CD4-positive, alpha-beta T cell treated with Interleukin-10 for 1 hour (primary cell): ENCODE measurements at regions not wholly inside any gene's neighbourhood (a gene's known extent, or its start where the extent isn't known, plus 50 kb on each side); places are given as distances from the start of the nearest gene placed in this dataset.
"Not testable (repeated sequence)": the region's sequence is repeated elsewhere in the genome, so short reads cannot be mapped to it uniquely, and the experiment has no call there.

Experiments used
- DNase-seq: peaks from one replicate; pipeline ENCODE4 v3.0.0-alpha.2; 2020

GRCh38 chr1:197985351-197985750, 68.2 kb downstream of the LHX9 start:
- no peak for DNase-seq

DNA sequence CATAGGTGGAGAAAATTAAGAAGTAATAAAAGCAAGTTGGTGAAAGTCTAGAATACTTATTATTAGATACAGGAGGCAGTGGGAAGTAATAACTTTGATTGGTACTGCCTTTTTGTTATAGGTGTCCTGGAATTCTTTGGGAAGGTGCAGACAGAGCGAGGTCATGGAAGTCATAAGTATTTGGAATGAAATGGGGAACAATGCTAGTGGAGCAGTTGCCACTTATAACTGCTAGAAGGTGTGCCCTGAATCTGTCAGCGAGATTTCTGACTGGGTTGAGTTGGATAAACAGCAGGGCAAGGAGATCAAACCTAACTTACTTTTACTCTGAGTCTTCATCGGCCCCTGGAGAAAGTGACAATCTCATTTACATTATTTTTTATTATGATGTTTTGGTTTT, 69.6 kb downstream of the LHX9 start:
- no peak for DNase-seq

GRCh38 chr1:197987294-197987693, 70.1 kb downstream of the LHX9 start:
- no peak for DNase-seq

DNA sequence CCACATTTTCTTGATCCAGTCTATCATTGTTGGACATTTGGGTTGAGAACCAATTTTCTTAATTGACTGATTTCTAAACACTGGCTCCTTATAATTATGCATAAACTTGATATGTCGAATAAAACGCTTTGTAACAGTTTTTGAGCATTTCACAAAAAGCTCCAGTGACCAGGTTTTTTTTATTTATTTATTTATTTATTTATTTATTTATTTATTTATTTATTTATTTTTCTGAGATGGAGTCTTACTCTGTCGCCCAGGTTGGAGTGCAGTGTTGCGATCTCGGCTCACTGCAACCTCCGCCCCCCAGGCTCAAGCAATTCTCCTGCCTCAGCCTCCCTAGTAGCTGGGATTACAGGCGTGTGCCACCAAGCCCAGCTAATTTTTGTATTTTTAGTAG, 71.4 kb downstream of the LHX9 start:
- DNase-seq, result not testable (repeated sequence)

DNA sequence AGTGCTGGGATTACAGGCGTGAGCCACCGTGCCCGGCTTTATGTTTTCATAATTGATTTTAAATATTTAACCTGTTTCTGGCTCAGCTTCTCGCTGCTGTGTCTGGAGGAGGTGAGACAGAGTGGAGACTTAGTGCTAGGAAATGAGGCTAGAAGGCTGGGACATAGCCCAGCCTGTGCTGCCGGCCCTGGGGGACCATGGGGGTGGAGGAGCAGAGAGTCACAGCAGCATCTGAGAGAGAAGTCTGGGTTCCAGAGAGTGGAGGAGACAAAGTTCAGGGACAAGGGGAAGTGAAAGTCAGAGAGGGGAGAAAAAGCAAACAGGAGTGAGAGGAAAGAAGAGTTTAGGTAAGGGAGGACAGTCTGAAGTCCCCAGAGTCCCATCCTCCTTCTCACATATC, 71.9 kb downstream of the LHX9 start:
- no peak for DNase-seq

DNA sequence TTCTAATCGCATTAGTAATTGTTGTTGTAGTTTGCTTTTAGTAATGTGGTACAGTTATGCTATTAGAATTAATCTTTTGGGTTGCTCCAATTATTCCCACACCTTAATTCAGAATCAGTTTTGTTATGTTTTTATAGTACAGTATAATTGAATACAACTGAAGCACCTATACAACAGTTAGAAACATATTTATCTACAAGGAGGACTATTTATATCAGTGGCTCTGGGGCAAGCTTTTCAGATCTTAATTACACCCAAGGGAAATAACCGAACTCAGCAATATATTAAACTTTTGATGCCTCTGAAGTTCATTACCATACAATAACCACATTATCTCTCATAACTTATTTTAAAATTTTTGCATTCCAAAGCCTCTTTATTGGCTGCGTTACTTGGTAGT, 74.4 kb downstream of the LHX9 start:
- DNase-seq, result no peak

- DNase-seq, result no peak
These were observed 77.8 kb downstream of the LHX9 start for GRCh38 chr1:197994907-197995407.

DNA sequence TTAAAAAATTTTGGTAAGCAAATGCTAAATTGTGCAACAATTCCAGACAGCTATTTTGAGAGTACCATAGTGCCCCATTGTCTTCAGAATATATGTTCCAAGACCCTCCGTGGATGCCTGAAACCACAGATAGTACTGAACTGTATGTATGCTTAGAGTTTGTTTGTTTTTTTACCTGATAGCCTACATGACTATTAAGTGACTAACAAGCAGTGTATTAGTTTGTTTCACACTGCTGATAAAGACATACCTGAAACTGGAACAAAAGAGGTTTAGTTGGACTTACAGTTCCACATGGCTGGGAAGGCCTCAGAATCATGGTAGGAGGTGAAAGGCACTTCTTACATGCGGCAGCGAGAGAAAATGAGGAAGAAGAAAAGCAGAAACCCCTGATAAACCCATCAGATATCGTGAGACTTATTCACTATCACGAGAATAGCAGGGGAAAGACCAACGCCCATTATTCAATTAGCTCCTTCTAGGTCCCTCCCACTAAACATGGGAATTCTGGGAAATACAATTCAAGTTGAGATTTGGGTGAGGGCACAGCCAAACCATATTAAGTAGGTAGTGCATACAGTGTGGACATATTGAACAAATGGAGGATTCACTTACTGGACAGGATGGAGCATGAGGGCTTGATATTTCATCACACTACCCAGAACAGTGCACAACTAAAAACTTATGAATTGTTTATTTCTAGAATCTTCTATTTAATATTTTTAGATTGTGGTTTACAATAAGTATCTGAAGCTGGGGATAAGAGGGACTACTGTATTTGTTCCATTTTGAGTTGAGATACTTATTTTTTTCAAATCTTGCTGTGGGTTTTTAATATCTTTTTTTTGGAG, 78.5 kb downstream of the LHX9 start:
- DNase-seq, result no peak

GRCh38 chr1:197996259-197996512, 79.0 kb downstream of the LHX9 start:
- DNase-seq, result not testable (repeated sequence)

GRCh38 chr1:197998110-197998509, 80.9 kb downstream of the LHX9 start:
- no peak for DNase-seq

DNA sequence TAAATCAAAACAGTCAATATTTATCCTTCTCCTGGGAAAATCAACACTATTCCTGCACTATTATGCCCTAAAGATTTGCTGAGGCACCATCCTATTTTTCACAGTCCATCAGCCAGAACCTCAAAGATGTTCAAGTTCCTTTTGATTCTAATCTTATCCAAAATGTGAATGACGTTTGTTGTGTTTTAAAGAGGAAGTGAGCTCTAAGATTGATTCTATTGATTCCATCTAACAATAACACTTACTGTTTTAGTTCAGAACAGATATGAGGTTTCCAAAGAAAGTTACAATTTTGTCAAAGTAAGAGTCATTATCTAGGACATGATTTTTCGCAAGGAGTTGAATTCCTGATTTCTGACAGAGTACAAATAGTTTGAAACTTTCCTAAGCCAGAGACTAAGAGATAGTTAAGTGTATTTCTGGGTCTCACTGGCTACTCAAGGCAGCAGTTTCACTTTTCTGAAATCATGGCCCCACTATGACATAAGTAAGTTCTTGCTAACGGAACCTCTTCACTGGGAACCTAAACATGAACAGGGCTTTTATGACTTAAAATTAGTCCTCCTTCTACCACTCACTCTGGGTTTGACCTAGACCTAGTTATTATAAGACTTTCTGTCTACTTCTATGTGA, 84.7 kb downstream of the LHX9 start:
- DNase-seq, result no peak

DNA sequence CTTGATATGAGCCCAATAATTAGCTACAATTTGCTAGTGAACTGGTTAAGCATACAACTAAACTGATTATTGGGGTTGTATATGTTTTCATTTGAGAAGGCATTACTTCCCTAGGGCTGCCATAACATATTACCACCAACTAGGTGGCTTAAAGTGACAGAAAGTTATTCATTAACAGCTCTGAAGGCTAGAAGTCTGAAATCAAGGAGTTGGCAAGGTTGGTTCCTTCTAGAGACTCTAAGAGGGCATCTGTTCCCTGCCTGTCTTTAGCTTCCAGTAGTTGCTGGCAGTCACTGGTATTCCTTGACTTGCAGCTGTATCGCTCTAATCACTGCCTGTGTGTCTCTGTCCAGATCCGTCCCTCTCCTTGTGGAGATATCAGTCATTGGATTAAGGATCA, 86.3 kb downstream of the LHX9 start:
- no peak for DNase-seq

- no peak for DNase-seq
These were observed 89.8 kb downstream of the LHX9 start for GRCh38 chr1:198007011-198007410.

GRCh38 chr1:198007687-198008607, 90.8 kb downstream of the LHX9 start:
- DNase-seq, result no peak

GRCh38 chr1:198014355-198014754, 97.2 kb downstream of the LHX9 start:
- DNase-seq, result no peak

- DNase-seq, result no peak
These were observed 98.1 kb downstream of the LHX9 start for GRCh38 chr1:198015309-198015708.

DNA sequence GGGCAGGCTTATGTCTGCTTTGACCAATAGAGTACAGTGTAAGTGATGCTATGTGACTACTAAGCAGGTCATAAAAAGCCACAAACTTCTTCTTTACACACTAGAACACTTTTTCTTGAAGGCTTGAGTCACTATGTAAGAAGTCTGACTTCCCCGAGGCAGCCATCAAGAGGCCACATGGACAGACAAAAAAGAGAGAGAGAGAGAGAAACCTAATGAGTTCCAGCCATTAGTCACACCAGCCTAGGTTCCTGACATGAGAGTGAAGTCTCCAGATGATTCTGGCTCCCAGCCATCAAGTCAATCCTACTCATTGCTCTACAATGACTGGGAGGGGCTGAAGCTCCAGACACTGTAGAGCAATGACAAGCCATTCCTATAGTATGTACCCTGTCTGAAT, 101.4 kb downstream of the LHX9 start:
- DNase-seq, result no peak

DNA sequence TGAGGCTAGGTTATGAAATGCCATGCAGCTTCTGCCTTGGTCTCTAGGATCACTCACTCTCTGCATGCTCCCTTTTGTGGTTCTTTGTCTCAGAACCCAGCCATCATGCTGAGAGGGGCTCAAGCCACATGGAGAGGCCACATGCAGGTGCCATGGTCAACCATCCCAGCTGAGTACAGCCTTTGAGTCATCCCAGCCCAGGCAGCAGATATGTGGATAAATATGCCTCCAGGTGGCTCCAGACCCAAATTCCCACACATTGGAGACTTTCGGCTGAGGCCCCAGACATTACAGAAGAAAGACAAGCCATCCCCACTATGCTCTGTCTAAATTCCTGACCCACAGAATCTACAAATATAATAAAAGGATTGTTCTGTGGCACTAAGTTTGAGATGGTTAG, 102.0 kb downstream of the LHX9 start:
- no peak for DNase-seq

GRCh38 chr1:198024336-198024735, 107.2 kb downstream of the LHX9 start:
- no peak for DNase-seq

GRCh38 chr1:198024782-198025181, 107.6 kb downstream of the LHX9 start:
- no peak for DNase-seq

- no peak for DNase-seq
These were observed 113.5 kb downstream of the LHX9 start for GRCh38 chr1:198030682-198031081.

GRCh38 chr1:198031086-198031485, 113.9 kb downstream of the LHX9 start:
- no peak for DNase-seq

- DNase-seq, result no peak
These were observed 115.5 kb downstream of the LHX9 start for GRCh38 chr1:198032668-198033067.

- DNase-seq, result no peak
These were observed 115.9 kb upstream of the NEK7 start for GRCh38 chr1:198040880-198041279.
